Central memory CD8-positive, alpha-beta T cell (primary cell): ENCODE measurements at regions not wholly inside any gene's neighbourhood (a gene's known extent, or its start where the extent isn't known, plus 50 kb on each side); places are given as distances from the start of the nearest gene placed in this dataset.
"Not testable (repeated sequence)": the region's sequence is repeated elsewhere in the genome, so short reads cannot be mapped to it uniquely, and the experiment has no call there.

Source experiments
- ATAC-seq: fragments of 150-1000 bp; cut with Tn5 transposase; replicated peaks from 2 replicates; pipeline ENCODE4 v1.10.0; 2022; ENCODE audit warnings: mild to moderate bottlenecking, moderate FRiP score, moderate number of reproducible peaks; ENCODE audit not compliant: poor library complexity, severe bottlenecking; ENCODE audit errors: extremely low read depth
- DNase-seq, 2 donors: peaks; one replicate each; pipeline ENCODE4 v3.0.0; 2021; ENCODE audit warnings: low spot score in 2 of 2
- H3K27ac Mint-ChIP-seq: one replicate; pipeline ENCODE4 v1.8.0; 2022; ENCODE audit warnings: low read depth, mild to moderate bottlenecking, moderate library complexity, mixed read lengths
- H3K27me3 Mint-ChIP-seq: one replicate; pipeline ENCODE4 v1.8.0; 2022; ENCODE audit warnings: mixed read lengths
- H3K36me3 Mint-ChIP-seq: one replicate; pipeline ENCODE4 v1.8.0; 2022; ENCODE audit warnings: mild to moderate bottlenecking, moderate library complexity, mixed read lengths; ENCODE audit not compliant: insufficient read depth
- H3K4me1 Mint-ChIP-seq: one replicate; pipeline ENCODE4 v1.8.0; 2022; ENCODE audit warnings: mixed read lengths
- H3K4me3 Mint-ChIP-seq: one replicate; pipeline ENCODE4 v1.8.0; 2022; ENCODE audit warnings: mild to moderate bottlenecking, moderate library complexity, mixed read lengths
- H3K9me3 Mint-ChIP-seq: one replicate; pipeline ENCODE4 v1.8.0; 2022; ENCODE audit warnings: mixed read lengths

DNA sequence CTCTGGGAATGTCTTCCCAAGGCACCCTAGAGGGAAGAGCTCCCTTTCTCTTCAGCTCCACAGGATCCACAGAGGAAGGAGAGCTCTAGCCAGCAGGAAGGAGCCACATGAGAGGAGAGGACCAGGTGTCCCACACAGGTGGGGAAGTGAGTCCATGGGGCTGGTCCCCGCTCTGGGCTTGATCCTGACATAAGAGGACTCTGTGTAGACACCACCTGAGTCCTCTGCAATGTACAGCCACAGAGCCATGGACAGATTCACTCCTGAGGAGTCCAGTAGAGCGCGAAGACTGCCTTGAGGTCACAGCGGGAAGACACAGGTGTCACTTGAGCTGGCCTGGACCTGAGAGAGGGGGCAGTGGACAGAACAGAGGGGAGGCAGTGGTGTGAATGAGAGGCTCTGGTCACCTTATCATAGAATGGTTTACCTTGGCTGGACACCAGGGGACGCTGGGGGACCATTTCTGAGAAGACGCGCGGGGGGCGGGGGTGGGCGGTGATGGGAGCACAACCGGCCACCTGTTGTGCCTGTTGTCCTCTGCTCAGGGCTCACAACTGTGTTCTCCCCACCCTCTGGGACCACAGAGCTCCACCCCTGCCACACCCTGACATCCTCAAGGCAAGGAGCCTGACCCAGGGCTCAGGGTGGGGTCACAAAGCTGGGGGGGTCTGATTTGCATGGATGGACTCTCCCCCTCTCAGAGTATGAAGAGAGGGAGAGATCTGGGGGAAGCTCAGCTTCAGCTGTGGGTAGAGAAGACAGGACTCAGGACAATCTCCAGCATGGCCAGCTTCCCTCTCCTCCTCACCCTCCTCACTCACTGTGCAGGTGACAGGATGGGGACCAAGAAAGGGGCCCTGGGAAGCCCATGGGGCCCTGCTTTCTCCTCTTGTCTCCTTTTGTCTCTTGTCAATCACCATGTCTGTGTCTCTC, 128.2 kb downstream of the ZNF280B start:
- ATAC-seq, result no peak
- H3K4me1 Mint-ChIP-seq, result peaks cover 8% of the 10 kb centered on the region

DNA sequence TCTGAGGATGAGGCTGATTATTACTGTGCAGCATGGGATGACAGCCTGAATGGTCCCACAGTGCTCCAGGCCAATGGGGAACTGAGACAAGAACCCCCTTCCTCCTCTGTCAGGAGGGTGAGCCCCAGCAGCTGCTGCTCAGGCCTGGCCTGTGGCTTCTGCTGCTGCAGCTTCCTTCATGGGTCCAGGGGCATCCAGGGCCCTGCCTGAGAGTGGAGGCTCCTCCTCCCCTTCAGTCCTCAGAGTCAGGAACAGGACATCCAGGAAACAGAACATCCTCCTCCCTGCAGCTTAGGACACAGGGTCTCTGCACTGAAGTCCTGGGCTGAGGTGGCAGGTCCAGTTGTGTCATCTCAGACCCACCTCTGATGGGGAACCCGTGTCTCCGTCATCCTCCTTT, 127.2 kb downstream of the ZNF280B start:
- H3K27me3 Mint-ChIP-seq, result peaks cover 91% of the 10 kb centered on the region
- not testable (repeated sequence) for H3K36me3 Mint-ChIP-seq, DNase-seq, H3K4me1 Mint-ChIP-seq, H3K9me3 Mint-ChIP-seq, ATAC-seq, H3K4me3 Mint-ChIP-seq, H3K27ac Mint-ChIP-seq

More for the DNA sequence above, 128.2 kb downstream of the ZNF280B start:
- no peak overlapping the region for H3K27ac Mint-ChIP-seq
- H3K4me3 Mint-ChIP-seq, result no peak overlapping the region
- no peaks in the 10 kb centered on the region for H3K9me3 Mint-ChIP-seq
- DNase-seq, result no peak
- peaks cover 2% of the 10 kb centered on the region for H3K36me3 Mint-ChIP-seq
- H3K27me3 Mint-ChIP-seq, result peaks cover 91% of the 10 kb centered on the region

DNA sequence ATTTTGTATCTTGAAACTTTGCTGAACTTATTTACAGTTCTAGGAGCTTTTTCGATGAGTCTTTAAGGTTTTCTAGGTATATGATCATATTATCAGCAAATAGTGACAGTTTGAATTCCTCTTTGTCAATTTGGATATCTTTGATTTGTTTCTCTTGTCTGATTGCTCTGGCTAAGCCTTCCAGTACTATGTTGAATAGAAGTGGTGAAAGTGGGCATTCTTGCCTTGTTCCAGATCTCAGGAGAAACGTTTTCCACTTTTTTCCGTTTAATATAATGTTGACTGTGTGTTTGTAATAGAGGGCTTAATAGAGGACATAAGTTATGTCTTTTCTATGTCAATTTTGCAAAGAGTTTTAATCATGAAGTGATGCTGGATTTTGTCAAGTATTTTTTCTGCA, 124.3 kb downstream of the ZNF280B start:
- DNase-seq (no peak), ATAC-seq (no peak)
- no peaks in the 10 kb centered on the region for H3K9me3 Mint-ChIP-seq
- H3K27ac Mint-ChIP-seq, result no peak overlapping the region
- H3K4me1 Mint-ChIP-seq, result peaks cover 8% of the 10 kb centered on the region
- peaks cover 89% of the 10 kb centered on the region for H3K27me3 Mint-ChIP-seq
- peaks cover 4% of the 10 kb centered on the region for H3K36me3 Mint-ChIP-seq
- H3K4me3 Mint-ChIP-seq, result no peak overlapping the region

DNA sequence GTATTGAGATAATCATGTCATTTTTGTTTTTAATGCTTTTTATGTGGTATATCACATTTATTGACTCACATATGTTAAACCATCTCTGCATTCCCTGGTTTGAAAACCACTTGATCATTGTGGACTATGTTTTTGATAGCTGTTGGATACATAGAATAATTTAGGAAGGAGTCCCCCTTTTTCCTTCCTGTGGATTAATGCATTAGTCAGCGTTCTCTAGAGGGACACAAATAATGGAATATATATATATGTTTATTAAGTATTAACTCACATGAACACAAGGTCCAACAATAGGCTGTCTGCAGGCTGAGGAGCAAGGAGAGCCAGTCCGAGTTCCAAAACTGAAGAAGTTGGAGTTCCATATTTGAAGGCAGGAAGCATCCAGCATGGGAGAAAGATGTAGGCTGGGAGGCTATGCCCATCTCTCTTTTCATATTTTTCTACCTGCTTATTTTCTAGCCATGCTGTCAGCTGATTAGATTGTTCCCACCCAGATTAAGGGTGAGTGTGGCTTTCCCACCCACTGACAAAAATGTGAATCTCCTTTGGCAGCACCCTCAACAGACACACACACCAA, 123.8 kb downstream of the ZNF280B start:
- H3K4me1 Mint-ChIP-seq, result peaks cover 7% of the 10 kb centered on the region
- ATAC-seq (no peak), DNase-seq (no peak)
- H3K9me3 Mint-ChIP-seq, result no peaks in the 10 kb centered on the region
- no peak overlapping the region for H3K4me3 Mint-ChIP-seq
- H3K27me3 Mint-ChIP-seq, result peaks cover 90% of the 10 kb centered on the region
- H3K27ac Mint-ChIP-seq, result no peak overlapping the region
- peaks cover 4% of the 10 kb centered on the region for H3K36me3 Mint-ChIP-seq

DNA sequence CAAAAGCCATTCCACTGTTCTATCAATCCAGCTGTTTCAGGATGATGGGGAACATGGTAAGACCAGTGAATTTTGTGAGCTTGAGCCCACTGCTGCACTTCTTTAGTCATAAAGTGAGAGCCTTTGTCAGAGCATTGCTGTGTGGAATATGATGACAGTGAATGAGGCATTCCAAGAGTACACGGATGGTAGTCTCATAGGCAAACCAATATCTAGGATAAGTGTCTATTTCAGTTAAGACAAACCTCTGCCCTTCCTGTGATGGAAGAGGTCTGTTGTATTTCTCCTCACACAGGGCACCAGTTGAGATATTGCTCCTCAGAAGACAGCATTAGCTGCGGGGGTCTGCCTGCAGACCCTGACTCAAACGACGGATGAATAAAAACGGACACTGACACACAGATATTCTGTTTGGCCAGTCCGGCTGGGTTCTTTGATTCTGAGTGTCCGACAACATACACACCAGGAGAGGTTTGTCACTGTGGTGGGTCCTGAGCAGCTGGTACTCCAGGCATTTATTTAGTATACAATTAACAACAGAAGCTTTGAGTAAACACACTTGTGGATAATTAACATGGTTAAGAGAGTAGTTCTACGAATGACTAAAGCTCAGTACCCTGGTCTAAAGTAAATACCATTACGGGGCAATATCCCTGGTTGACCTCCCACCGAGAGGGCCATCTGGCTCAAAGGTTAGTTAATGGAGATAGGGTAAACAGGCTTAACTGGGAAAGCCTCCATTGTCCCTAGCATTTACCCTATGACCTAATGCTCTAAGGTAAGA, 121.7 kb downstream of the ZNF280B start:
- DNase-seq (no peak), ATAC-seq (no peak)
- Mint-ChIP-seq H3K4me3 (no peak overlapping the region), H3K4me1 (no peaks in the 10 kb centered on the region), H3K36me3 (peaks cover 4% of the 10 kb centered on the region), H3K9me3 (no peaks in the 10 kb centered on the region), H3K27ac (no peak overlapping the region), H3K27me3 (peaks cover 95% of the 10 kb centered on the region)

DNA sequence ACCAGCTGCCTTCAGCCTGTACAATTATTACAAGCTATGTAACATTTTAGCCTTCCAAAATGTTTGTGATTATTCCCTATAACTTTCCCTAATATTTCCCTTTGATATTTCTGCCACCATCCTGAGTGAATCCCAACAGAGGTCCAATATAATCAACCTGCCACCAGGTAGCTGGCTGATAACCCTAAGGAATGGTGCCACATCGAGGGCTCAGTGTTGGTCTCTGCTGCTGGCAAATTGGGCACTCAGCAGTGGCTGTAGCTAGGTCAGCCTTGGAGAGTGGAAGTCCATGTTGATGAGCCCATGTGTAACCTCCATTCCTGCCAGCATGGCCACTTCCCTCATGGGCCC, 121.2 kb downstream of the ZNF280B start:
- peaks cover 4% of the 10 kb centered on the region for H3K36me3 Mint-ChIP-seq
- H3K27me3 Mint-ChIP-seq, result peaks cover 95% of the 10 kb centered on the region
- DNase-seq (peak in 1 of 2 donors; percentile 5), ATAC-seq (no peak)
- no peaks in the 10 kb centered on the region for H3K9me3 Mint-ChIP-seq
- H3K4me3 Mint-ChIP-seq, result no peak overlapping the region
- no peaks in the 10 kb centered on the region for H3K4me1 Mint-ChIP-seq
- no peak overlapping the region for H3K27ac Mint-ChIP-seq

DNA sequence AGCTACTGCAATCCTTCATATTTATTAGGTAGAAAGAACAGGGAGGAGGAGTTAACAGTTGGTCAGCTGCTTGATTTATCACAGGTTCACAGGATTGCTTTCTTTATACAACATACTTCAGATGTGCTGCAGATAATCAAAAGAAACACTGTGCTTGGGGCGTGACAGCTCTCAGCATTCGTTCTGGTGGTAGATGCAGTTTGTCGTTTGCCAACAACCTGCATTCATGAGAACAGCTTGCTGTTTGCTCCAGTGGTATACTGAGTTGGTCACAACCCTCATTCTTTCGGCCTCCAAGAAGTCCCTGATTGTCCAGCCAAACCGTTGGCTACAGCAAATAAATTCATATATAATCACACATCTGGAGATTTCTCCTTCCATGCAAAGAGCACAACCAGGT, 120.5 kb downstream of the ZNF280B start:
- Mint-ChIP-seq H3K4me1 (no peaks in the 10 kb centered on the region), H3K9me3 (no peaks in the 10 kb centered on the region), H3K36me3 (peaks cover 4% of the 10 kb centered on the region), H3K4me3 (no peak overlapping the region), H3K27me3 (peaks cover 95% of the 10 kb centered on the region), H3K27ac (no peak overlapping the region)
- ATAC-seq, result no peak
- DNase-seq, result no peak

DNA sequence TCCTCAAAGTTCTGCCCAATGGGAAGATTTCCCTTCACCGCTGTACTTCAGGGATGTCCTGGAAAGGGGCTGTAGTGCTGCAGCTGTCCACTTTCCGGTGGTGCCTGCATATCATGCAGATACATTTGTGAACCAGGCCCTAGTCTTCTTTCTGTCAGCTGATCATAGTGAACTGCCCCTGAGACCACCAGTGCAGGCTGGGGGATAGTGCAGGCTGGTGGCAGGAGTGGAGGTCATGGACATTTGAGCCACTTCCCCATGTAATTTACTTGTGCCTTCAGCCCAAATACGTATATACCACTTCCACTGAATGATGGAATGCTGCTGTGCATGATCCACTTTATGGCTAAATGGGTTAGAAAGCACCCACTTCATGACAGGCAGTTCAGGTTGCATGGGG, 120.0 kb downstream of the ZNF280B start:
- peaks cover 95% of the 10 kb centered on the region for H3K27me3 Mint-ChIP-seq

DNA sequence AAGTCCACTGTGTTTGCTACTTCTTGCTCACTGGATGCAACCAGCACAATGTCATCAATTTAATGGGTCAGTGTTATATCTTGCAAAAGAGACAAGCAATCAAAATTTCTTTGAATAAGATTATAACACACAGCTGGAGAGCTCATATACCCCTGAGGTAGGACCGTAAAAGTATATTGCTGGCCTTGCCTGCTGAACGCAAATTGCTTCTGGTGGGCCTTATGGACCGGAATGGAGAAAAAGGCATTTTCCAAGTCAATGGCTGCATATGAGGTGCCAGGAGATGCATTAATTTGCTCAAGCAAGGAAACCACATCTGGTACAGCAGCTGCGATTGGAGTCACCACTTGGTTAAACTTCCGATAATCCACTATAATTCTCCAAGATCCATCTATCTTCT, 119.1 kb downstream of the ZNF280B start:
- Mint-ChIP-seq H3K4me3 (no peak overlapping the region), H3K4me1 (no peaks in the 10 kb centered on the region), H3K27me3 (peaks cover 85% of the 10 kb centered on the region), H3K9me3 (no peaks in the 10 kb centered on the region), H3K36me3 (peaks cover 4% of the 10 kb centered on the region), H3K27ac (no peak overlapping the region)
- no peak for ATAC-seq
- DNase-seq, result no peak

More for the DNA sequence above, 120.0 kb downstream of the ZNF280B start:
- DNase-seq (no peak), ATAC-seq (no peak)
- Mint-ChIP-seq H3K36me3 (peaks cover 4% of the 10 kb centered on the region), H3K4me1 (no peaks in the 10 kb centered on the region), H3K9me3 (no peaks in the 10 kb centered on the region), H3K27ac (no peak overlapping the region), H3K4me3 (no peak overlapping the region)

DNA sequence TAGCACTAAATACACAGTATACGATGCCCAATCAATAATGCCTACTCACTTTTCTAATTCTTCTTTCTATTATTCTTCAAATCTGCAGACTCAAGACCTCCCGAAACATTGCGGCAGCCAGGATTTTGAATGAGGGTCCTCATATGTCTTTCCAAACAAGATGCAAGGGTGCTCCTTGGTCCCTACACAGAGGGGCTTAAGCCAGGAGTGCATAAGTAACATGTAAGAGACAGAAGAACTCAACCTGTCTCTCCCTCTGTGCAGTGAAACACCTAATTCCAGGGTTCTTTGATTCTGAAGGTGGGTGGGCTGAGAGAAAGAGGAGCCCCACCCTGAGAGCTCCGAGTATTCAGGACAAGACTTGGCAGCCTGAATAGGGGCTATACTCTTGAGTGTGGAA, 117.6 kb downstream of the ZNF280B start:
- ATAC-seq (no peak), DNase-seq (no peak)
- Mint-ChIP-seq H3K4me3 (no peak overlapping the region), H3K4me1 (no peaks in the 10 kb centered on the region), H3K9me3 (no peaks in the 10 kb centered on the region), H3K27me3 (peaks cover 70% of the 10 kb centered on the region), H3K36me3 (peaks cover 2% of the 10 kb centered on the region), H3K27ac (no peak overlapping the region)

DNA sequence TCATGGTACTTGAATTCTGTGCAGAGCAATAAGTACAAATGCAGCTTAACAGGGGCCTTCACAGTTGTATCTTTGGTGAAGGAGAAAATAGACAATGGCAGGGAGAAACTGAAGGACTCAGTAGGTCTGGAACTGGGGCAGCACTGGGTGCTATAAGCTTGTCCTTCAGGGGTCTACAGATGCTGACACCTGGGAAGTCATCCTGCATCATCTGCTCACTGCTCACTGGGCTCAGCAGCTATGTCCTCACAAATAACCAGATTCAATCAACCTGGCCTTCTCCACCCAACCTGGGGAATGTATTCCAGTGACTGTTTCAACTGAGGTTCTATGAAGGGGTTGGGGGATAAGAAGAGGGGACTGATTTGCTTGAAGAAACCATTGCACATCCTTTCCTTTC, 117.0 kb downstream of the ZNF280B start:
- DNase-seq, result no peak
- Mint-ChIP-seq H3K9me3 (no peaks in the 10 kb centered on the region), H3K27ac (no peak overlapping the region), H3K27me3 (peaks cover 68% of the 10 kb centered on the region), H3K4me1 (no peaks in the 10 kb centered on the region), H3K36me3 (peaks cover 2% of the 10 kb centered on the region), H3K4me3 (no peak overlapping the region)
- no peak for ATAC-seq

DNA sequence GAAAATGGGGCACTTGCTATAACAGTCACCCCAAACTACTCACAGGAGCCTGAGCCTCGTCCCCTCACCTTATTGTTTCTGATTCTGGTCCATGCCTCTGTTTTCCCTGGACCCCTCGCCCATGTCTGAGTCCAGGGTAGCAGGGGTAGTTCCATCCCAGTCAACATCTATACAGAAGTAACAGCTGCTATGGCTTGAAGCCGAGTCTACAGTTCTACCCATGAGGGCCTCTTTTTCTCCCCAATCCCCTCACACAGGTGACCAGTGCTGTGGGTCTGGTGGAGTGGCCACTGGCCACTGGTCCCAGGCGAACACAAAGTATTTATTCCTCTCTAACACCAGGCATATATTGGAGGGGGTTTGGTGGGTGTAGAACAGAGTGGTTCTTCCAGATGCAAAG, 116.4 kb downstream of the ZNF280B start:
- Mint-ChIP-seq H3K27me3 (peaks cover 68% of the 10 kb centered on the region), H3K4me1 (no peaks in the 10 kb centered on the region), H3K36me3 (peaks cover 2% of the 10 kb centered on the region), H3K9me3 (no peaks in the 10 kb centered on the region), H3K27ac (no peak overlapping the region), H3K4me3 (no peak overlapping the region)
- ATAC-seq (no peak), DNase-seq (no peak)
